ENCODE measurements at regions not wholly inside any gene's neighbourhood (a gene's known extent, or its start where the extent isn't known, plus 50 kb on each side); places are given as distances from the start of the nearest gene placed in this dataset.
"Not testable (repeated sequence)": the region's sequence is repeated elsewhere in the genome, so short reads cannot be mapped to it uniquely, and the experiment has no call there.

DNA sequence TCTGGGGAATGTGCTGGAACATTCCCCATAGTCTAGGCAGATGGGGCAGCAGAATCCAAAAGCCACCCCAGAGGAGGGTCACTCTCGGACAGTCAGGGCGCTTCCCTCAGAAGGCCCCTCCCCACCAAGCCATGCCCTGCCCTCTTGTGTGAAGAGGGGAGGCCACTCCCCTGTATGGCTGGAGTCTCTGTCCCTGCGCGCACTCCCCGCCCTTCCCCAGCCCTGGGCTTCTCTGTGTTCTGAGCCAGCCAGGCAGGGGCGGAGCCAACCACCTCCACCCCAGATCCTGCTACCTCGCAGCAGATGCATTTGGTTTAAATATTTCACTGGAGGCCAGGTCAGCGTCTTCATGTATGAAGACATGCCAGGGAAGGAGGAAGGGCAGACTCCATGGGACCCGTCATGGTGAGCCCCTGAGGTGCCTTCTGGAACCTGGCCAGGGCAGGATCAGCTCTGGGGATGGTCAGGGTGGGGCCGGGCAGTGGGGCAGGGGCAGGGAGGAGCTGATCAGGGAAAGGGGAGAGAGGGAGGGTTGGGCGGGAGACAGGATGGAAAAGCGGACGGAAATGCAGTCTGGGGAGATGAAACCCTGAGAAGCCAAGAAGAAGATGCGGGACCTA lies 107.3 kb downstream of the ADRA2C start:
- ATAC-seq: no peak
- peak; percentile 53 for DNase-seq (ENCODE audit: low spot score)
- intact Hi-C loops (cut with DNase I): loop anchor here (5.0 kb wide), 1 partner anchor 791 kb away; no protein-coding TSS in a partner anchor

DNA sequence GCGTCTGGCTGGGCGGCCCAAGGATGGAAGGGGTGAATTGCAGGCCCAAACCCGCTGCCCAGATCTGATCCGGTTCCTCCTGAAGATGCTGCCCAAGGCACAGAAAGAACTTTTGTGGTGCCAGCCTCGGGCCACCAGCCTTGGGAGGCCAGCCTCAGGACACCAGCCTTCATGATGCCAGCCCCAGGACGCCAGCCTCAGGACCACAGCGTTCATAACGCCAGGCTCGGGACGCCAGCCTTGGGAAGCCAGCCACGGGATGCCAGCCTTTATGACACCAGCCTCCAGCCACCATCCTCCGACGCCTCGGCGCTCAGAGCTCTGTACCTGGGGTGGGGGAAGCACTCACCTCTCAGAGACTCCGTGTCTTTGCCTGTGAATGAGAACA lies 107.8 kb downstream of the ADRA2C start:
- DNase-seq (ENCODE audit: low spot score) (peak; percentile 45), ATAC-seq (no peak)
- intact Hi-C loops (cut with DNase I): loop anchor here (5.0 kb wide), 1 partner anchor 792 kb away; no protein-coding TSS in a partner anchor

DNA sequence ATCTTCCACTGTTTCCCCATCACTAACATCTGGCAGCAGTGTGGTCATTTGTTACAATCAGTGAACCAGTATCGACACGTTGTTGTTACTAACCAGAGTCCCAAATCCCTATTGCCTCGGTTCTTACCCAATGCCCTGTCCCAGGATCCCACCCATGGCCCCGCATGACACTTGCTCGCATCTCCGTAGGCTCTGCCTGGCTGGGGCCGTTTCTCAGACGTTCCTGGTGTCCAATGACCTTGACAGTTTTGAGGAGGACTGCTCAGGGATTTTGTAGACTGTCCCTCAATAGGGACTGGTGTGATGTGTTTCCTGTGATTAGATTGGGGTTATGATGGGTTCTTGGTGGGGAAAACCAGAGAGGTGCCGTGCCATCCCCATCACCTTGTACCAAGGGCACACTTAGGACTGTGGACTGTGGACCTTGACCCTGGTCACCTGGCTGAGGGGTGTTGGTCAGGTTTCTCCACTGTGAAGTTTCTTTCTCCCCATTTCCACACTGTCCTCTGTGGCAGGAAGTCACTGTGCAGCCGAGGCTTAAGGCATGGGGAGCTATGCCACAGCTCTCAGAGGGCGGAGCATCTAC lies 108.4 kb downstream of the ADRA2C start:
- DNase-seq (ENCODE audit: low spot score) (peak; percentile 19), ATAC-seq (no peak)
- intact Hi-C loops (cut with DNase I): loop anchor here (5.0 kb wide), 1 partner anchor 792 kb away; no protein-coding TSS in a partner anchor

DNA sequence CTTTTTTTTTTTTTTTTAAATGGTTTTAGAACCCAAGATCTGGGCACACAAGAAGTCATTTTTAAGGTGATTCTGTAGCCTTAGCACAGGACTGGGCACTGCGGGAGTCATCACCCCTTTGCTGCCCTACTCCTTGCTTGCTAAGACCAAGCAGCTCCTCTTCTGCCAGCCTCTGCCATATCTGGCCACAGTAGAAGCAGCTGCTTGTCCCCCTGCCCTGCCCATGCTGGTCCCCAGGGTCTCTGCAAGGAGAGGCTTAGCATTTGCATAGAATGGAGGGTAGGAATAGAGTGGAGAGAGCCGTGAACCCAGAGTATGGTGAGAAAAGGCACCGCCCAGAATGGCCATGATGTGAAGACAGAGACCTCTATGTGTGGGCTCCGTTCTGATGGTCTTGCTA lies 109.3 kb downstream of the ADRA2C start:
- intact Hi-C loops (cut with DNase I): no loop called here
- DNase-seq (ENCODE audit: low spot score) (peak; percentile 31), ATAC-seq (no peak)

DNA sequence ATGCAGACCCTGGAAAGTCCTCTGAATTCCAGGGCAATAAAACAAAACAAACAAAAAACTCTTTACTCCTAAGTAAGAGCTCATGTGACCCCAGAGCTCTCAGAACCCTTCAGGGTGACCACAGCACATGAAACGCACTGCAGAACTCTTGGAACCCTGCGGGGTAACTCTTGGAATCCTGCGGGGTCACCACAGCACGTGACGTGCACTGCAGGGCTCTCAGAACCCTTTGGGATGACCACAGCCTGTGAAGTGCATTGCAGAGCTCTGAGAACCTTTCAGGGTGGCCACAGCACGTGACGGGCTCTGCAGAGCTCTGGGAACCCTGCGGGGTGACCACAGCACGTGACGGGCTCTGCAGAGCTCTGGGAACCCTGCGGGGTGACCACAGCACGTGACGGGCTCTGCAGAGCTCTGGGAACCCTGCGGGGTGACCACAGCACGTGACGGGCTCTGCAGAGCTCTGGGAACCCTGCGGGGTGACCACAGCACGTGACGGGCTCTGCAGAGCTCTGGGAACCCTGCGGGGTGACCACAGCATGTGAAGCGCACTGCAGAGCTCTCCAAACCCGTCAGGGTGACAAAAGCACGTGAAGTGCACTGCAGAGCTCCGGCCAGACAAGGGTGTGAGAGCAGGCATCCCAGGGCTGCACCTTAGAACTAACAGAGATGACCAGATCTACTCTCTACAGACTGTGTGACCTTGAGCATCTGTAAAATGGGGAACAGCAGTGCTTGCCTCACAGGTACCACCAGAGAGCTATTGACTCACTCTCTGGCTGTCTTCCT lies 110.1 kb downstream of the ADRA2C start:
- intact Hi-C loops (cut with DNase I); ATAC-seq: not testable (repeated sequence)
- peak; percentile 10 for DNase-seq (ENCODE audit: low spot score)

DNA sequence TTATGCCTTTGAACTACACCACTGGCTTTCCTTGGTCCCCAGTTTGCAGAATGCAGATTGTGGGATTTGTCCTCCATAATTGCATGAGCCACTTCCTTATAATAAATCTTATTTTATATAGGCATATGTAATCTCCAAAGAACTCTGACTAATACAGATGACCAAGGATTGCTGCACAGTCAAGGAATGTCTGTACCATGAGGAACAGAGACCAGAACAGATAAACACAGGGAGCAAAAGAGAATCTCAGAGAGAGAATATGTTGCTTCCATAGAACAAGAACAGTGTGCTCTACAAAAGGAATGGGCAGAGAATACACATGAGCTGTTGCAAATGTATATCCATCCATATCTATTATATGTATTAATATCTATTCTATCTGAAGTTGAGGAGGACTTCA lies 111.1 kb downstream of the ADRA2C start:
- DNase-seq (ENCODE audit: low spot score) (no peak), ATAC-seq (no peak)
- intact Hi-C loops (cut with DNase I): no loop called here

DNA sequence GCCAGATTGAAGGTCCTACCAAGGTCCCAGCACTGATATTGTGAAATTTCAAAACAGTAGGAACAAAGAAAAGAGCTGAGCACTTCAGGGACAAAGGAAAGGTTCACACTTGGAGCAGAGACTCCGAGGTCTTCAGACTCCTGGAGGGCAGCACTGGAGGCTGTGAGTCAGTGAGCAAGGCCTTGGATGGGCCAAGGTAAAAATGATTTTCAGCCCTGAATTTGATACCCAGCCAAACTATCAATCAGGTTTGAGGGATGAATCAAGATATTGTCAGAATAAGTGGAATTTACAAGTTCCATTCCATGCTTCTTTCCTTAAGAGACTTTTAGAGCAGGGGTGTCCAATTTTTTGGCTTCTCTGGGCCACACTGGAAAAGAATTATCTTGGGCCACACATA lies 111.7 kb downstream of the ADRA2C start:
- intact Hi-C loops (cut with DNase I): no loop called here
- DNase-seq (ENCODE audit: low spot score) (no peak), ATAC-seq (no peak)

GRCh38 chr4:3878678-3879077 lies 112.5 kb downstream of the ADRA2C start:
- DNase-seq (ENCODE audit: low spot score) (peak; percentile 31), ATAC-seq (no peak)
- intact Hi-C loops (cut with DNase I): no loop called here

DNA sequence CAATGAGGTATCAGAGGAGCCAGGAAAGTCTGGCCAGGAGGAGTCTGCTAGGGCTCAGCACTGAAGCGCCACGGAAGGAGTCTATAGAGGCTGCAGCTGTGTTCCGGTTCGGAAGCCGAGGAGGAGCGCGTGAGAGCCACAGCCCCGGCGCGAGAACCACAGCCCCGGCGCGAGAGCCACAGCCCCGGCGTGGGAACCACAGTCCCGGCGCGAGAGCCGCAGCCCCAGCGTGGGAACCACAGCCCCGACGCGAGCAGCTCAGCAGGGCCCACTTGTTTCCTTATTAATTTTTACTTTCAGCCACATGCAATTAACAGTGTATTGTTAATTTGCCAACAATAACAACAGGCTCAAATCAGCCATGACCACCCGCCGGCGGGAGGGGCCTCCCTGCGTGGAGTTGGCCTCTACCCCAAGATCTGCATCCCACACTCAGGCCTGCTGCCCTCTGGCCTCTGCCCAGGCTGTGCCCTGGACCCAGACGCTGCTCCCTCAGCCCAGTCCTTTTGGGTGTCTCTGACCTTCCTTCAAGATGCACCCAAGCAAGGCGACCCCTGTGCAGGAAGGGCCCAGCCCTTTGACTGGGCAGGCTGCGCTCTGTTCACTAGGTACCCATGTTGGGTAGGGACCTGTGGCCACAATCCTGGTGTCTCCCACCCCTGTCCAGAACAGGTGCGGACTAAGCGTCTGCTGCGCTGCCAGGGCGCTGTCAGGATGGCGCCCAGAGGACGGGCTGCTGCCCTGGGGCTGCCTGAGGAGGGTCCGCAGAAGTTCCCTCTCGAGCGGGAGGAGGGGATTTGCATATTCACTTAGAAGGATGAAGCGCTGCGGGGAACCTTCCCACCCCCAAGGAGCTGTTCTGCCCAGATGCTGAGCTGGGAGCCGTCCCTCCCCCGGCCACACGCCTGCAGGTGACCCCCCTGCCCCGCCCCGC lies 113.8 kb downstream of the ADRA2C start:
- peak; percentile 59 for DNase-seq (ENCODE audit: low spot score)
- ATAC-seq: peak; percentile 58
- intact Hi-C loops (cut with DNase I): no loop called here

DNA sequence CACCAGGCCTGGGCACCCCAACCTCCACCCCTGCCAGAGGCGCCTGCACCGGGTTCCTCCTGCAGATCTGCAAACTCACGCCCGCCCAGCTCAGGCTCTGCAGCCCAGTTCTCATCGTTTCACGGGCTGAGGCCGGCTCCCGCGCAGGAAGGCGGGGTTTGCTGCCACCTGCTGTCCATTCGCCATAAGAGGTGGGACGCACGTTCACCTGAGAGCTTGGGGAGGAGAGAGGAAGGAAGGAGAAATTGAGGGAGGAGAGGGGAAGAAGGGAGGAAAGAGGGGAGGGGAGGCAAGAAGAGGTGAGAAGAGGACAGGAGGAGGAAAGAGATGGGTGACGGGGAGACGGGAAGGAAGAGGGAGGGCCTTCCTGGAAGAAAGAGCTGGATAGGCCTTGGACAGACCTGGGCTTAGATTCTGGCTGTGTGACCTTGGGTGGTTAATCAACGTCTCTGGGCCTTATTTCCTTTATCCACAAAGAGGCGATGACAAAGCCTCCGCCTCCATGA lies 114.5 kb downstream of the ADRA2C start:
- DNase-seq (ENCODE audit: low spot score) (peak; percentile 74), ATAC-seq (peak; percentile 74)
- intact Hi-C loops (cut with DNase I): no loop called here

GRCh38 chr4:3882316-3882885 lies 116.2 kb downstream of the ADRA2C start:
- ATAC-seq; DNase-seq (ENCODE audit: low spot score); intact Hi-C loops (cut with DNase I): not testable (repeated sequence)

- DNase-seq (ENCODE audit: low spot score); intact Hi-C loops (cut with DNase I): not testable (repeated sequence)
Measured at GRCh38 chr4:3884261-3884660, 118.1 kb downstream of the ADRA2C start.

GRCh38 chr4:3893590-3893989 lies 127.4 kb downstream of the ADRA2C start:
- DNase-seq (ENCODE audit: low spot score); intact Hi-C loops (cut with DNase I); ATAC-seq: not testable (repeated sequence)

More at GRCh38 chr4:3884261-3884660, 118.1 kb downstream of the ADRA2C start:
- not testable (repeated sequence) for ATAC-seq

GRCh38 chr4:3894086-3894959 lies 128.1 kb downstream of the ADRA2C start:
- ATAC-seq; intact Hi-C loops (cut with DNase I); DNase-seq (ENCODE audit: low spot score): not testable (repeated sequence)

DNA sequence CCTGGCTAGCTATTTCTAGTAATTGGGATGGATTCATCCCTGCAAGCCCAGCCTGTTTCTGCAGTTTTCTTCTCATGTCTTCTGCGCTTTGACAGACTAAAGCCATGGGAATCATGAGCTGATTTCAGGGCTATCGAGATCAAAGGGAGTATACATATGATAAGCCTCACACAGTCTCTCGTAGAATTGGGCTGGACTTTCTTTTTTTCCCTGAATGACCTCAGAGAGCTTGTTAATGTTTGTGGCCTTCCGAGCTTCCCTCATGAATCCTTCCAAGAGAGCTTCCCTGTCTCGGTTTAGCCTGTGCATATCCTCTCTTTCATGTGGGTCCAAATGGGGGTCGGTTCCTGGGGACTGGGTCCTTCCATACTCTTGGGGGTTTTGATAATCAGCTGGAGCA lies 130.3 kb downstream of the ADRA2C start:
- no peak for DNase-seq (ENCODE audit: low spot score)
- intact Hi-C loops (cut with DNase I): no loop called here
- no peak for ATAC-seq

DNA sequence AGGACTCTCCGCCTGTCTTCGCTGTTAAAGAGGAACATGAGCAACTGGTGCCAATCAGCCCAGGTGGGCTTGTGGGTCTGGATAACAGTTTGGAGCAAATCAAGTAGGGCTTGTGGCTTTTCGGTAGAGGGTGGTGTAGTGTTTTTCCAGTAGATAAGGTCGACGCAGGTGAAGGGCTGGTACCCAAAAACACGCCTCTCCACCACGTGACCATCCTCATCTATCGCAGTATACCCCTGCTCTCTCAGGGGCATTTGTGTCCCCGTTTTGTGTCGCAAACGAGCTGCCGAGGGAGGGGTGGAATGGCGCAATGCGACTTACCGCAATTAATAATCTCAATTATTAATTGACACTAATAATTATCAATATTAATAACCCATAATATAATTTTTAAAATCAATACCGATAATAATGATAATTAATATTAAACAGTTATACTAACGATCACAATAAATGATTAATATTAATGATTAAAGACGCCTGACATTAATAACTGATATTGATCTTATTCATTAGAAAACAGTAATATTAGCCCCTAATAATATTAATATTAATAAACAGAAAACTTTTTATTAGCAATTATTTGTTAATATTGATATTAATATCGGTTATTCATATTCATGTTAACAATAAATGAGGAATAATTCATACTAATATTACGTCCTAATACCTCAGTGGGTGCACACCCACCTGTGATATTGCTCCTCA lies 130.8 kb downstream of the ADRA2C start:
- ATAC-seq; intact Hi-C loops (cut with DNase I); DNase-seq (ENCODE audit: low spot score): not testable (repeated sequence)

DNA sequence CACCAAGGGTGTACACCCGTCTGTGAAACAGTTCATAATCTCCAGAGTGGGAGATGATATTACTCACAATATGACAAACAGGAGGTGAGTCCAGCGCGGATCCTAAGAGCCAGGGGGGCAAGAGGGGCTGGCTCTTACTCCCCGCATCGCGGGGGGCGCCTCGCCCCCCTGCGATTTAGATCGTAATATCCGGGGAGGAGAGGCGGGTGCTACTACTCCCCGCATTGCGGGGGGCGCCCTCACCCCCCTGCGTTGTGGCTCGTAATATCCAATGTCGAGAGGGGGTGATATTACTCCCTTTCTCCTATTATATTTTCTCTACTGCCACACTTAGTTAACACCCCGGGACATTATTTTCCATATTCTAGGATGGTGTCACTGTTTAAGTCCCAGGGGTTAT lies 131.9 kb downstream of the ADRA2C start:
- ATAC-seq (no peak), DNase-seq (ENCODE audit: low spot score) (no peak)
- intact Hi-C loops (cut with DNase I): no loop called here
